Thoracic aorta (tissue), 2 donors: ENCODE measurements at regions not wholly inside any gene's neighbourhood (a gene's known extent, or its start where the extent isn't known, plus 50 kb on each side); places are given as distances from the start of the nearest gene placed in this dataset.

Experiments
- ATAC-seq: fragments of 150-250 bp; one replicate; pipeline ENCODE4 v1.8.0; 2017; ENCODE audit warnings: low read depth; ENCODE audit not compliant: insufficient number of reproducible peaks, low FRiP score
- DNase-seq: peaks from one replicate; pipeline ENCODE4 v3.0.0-alpha.2; 2020; ENCODE audit warnings: low spot score
- H3K27ac ChIP-seq, 2 donors: fragments of 200-600 bp; sonication (generic); 1 replicate in 1 of 2; 2 replicates in 1 of 2; pipeline ENCODE4 v1.5.1; 2016; ENCODE audit warnings: mild to moderate bottlenecking in 2 of 2, moderate library complexity in 2 of 2
- H3K27me3 ChIP-seq: fragments of 200-600 bp; sonication (generic); replicated peaks from 2 replicates; pipeline ENCODE4 v1.6.0; 2016; ENCODE audit warnings: mild to moderate bottlenecking; ENCODE audit not compliant: insufficient read depth
- H3K36me3 ChIP-seq: fragments of 200-600 bp; sonication (generic); one replicate; pipeline ENCODE4 v1.5.1; 2016
- H3K4me1 ChIP-seq, 2 donors: fragments of 200-600 bp; sonication (generic); 1 replicate in 1 of 2; 2 replicates in 1 of 2; pipeline versions ENCODE4 v1.5.1 to v1.6.0; 2016; ENCODE audit warnings: low read depth in 2 of 2, mild to moderate bottlenecking in 1 of 2; ENCODE audit not compliant: control insufficient read depth in 1 of 2
- H3K4me3 ChIP-seq: fragments of 200-600 bp; sonication (generic); 2 replicates; pipeline ENCODE4 v1.5.1; 2016; ENCODE audit warnings: mild to moderate bottlenecking
- H3K9me3 ChIP-seq: fragments of 200-600 bp; sonication (generic); 2 replicates; pipeline ENCODE4 v1.5.1; 2016
- TF ChIP-seq, protein P1 (sequence below): fragments of 200-600 bp; sonication (generic); IDR thresholded peaks from one replicate; pipeline ENCODE4 v1.5.1; 2019; ENCODE audit warnings: antibody characterized with exemption

DNA sequence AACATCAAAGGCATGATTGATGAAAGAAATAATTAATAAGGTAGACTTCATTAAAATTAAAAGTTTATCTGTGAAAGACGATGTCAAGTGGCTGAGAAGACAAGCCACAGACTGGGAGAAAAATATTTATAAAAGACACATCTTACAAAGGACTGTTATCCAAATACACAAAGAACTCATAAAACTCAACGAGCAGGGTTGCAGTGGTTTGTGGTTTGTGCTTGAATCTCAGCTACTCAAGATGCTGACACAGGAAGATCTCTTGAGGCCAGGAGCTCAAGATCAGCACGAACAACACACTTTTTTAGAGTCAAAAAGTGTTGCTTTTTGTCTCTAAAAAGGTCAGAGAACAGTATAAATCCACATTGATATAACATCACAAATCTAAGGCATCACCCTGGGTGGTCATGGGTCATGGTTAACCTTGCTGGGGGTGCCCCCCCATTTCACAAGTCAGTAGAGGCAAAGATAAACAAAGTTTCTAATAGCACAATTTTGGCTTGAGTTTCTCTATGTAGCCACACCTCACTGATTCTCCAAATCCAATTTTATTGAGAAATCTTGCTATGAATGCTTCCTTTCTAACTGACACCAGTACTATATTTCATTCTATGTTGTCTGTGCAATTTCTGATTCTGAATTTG, 342.9 kb upstream of the RPS23 start:
- DNase-seq: no peak
- TF ChIP-seq, protein P1, sequence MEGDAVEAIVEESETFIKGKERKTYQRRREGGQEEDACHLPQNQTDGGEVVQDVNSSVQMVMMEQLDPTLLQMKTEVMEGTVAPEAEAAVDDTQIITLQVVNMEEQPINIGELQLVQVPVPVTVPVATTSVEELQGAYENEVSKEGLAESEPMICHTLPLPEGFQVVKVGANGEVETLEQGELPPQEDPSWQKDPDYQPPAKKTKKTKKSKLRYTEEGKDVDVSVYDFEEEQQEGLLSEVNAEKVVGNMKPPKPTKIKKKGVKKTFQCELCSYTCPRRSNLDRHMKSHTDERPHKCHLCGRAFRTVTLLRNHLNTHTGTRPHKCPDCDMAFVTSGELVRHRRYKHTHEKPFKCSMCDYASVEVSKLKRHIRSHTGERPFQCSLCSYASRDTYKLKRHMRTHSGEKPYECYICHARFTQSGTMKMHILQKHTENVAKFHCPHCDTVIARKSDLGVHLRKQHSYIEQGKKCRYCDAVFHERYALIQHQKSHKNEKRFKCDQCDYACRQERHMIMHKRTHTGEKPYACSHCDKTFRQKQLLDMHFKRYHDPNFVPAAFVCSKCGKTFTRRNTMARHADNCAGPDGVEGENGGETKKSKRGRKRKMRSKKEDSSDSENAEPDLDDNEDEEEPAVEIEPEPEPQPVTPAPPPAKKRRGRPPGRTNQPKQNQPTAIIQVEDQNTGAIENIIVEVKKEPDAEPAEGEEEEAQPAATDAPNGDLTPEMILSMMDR: no peak
- H3K27ac ChIP-seq: no peak overlapping the region

DNA sequence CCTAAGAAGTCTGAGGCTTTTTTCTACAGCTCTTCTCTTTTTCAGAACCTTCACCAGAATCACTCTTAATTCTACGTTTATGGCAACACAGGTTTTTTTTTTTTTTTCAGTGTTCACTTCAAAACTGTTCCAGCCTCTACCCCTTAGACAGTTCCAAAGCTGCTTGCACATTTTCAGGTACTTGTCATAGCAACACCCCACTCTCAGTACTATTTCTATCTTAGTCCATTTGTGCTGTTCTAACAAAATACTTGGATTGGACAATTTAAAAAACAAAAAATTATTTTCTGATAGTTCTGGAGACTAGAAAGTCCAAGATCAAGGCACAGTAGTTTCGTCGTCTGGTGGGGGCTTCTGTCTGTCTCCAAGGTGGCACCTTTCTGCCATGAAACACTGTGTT, 340.9 kb upstream of the RPS23 start:
- no peaks in the 10 kb centered on the region for H3K27me3 ChIP-seq
- ATAC-seq: no peak

More for the DNA sequence above, 342.9 kb upstream of the RPS23 start:
- H3K4me3 ChIP-seq: no peak overlapping the region
- H3K9me3 ChIP-seq: peaks cover 4% of the 10 kb centered on the region
- H3K36me3 ChIP-seq: no peaks in the 10 kb centered on the region
- no peaks in the 10 kb centered on the region for H3K27me3 ChIP-seq
- H3K4me1 ChIP-seq: peaks cover 0 to 7% of the 10 kb centered on the region in 2 donors
- no peak for ATAC-seq

DNA sequence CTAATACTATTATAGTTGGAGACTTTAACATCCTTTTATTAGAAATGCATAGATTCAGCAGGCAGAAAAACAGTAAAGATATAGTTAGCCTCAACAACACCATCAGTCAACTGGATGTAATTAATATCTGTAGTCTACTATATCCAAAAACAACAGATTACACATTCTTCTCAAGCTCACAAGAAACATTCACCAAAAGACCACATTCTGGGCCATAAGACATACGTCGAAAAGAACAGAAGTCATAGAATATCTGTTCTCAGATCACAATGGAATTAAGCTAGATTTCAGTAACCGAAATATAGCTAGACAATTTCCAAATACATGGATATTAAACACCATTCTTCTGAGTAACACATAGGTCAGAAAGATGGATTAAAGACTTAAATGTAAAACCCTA, 336.6 kb upstream of the RPS23 start:
- DNase-seq (no peak), ATAC-seq (no peak)
- Histone ChIP-seq H3K27ac (no peak overlapping the region), H3K4me1 (no peaks in the 10 kb centered on the region), H3K36me3 (no peaks in the 10 kb centered on the region), H3K4me3 (no peak overlapping the region), H3K9me3 (peaks cover 4% of the 10 kb centered on the region), H3K27me3 (no peaks in the 10 kb centered on the region)
- TF ChIP-seq, protein P1: no peak

More for the DNA sequence above, 340.9 kb upstream of the RPS23 start:
- DNase-seq: no peak
- Histone ChIP-seq H3K4me1 (peaks cover 0 to 4% of the 10 kb centered on the region in 2 donors), H3K27ac (no peak overlapping the region), H3K36me3 (no peaks in the 10 kb centered on the region), H3K4me3 (no peak overlapping the region), H3K9me3 (peaks cover 4% of the 10 kb centered on the region)
- TF ChIP-seq, protein P1: no peak

DNA sequence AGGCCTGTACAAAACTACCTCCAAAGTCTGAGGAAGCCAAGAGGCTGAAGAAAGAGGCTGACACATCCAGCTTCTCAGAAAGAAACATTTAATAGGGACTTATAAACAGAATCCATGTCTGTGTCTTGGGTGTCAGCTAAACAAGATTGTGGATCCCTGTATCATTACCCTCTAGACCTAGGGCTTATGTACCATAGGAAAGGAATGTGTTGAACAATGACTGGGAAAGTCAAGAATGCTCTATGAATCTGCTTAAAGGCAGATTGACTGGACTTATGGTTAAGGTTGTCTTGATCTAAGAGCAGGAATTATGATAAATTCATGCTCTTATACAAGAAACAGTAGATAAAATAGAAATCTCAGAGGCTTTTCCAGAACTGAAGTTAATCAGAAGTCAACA, 335.7 kb upstream of the RPS23 start:
- Histone ChIP-seq H3K4me1 (no peaks in the 10 kb centered on the region), H3K9me3 (no peaks in the 10 kb centered on the region), H3K27ac (no peak overlapping the region), H3K4me3 (no peak overlapping the region), H3K36me3 (no peaks in the 10 kb centered on the region), H3K27me3 (no peaks in the 10 kb centered on the region)
- ATAC-seq (no peak), DNase-seq (no peak)
- TF ChIP-seq, protein P1: no peak

DNA sequence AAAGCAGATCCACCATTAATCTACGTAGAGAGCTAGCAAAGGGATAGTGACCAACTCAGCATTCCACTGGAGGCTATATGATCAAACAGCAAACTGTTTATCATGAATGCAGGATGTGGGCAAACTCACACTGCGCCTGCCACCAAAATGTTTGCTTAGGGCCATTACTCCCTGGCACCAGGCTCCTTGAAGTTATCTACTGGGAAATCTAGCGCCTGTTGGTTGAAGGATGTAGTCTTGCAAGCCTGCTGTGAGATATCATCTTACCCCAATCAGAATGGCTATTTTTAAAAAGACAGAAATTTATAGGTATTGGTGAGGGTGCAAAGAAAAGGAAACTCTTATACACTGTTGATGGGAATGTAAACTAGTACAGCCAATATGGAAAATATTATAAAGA, 332.5 kb upstream of the RPS23 start:
- Histone ChIP-seq H3K27me3 (no peaks in the 10 kb centered on the region), H3K27ac (no peak overlapping the region), H3K36me3 (no peaks in the 10 kb centered on the region), H3K4me3 (no peak overlapping the region), H3K9me3 (no peaks in the 10 kb centered on the region), H3K4me1 (no peaks in the 10 kb centered on the region)
- DNase-seq (no peak), ATAC-seq (no peak)
- TF ChIP-seq, protein P1: no peak
